ENCODE measurements at regions not wholly inside any gene's neighbourhood (a gene's known extent, or its start where the extent isn't known, plus 50 kb on each side); places are given as distances from the start of the nearest gene placed in this dataset.

GRCh38 chr2:118264232-118264990, 176.1 kb downstream of the INSIG2 start:
- DNase-seq = no peak

GRCh38 chr2:118257696-118258095, 169.4 kb downstream of the INSIG2 start:
- no peak for DNase-seq

GRCh38 chr2:118255771-118256372, 167.6 kb downstream of the INSIG2 start:
- no peak for DNase-seq

- no peak for DNase-seq
Observed at GRCh38 chr2:118255301-118255700, 167.0 kb downstream of the INSIG2 start.

GRCh38 chr2:118254116-118254515, 165.8 kb downstream of the INSIG2 start:
- DNase-seq = no peak

GRCh38 chr2:118251427-118251826, 163.2 kb downstream of the INSIG2 start:
- no peak for DNase-seq

DNA sequence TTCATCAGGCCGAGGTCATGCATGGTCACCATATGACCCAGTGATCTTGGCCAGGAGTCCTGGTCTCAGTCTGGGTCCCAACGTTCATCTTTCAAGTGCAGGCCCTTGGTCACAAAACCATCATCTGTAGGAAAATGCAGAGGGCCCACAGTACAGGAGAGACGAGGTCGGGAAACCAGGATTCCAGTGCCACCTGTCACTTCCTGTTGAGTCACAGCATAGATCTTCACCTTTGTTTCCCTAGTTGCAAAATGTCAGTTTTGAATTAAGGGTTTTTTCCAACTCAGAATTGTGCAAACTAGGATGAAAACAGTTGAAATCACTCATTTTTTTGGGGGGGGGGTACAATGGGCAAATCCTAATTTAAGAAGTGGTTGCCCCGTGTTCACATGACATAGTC, 162.2 kb downstream of the INSIG2 start:
- no peak for DNase-seq

DNA sequence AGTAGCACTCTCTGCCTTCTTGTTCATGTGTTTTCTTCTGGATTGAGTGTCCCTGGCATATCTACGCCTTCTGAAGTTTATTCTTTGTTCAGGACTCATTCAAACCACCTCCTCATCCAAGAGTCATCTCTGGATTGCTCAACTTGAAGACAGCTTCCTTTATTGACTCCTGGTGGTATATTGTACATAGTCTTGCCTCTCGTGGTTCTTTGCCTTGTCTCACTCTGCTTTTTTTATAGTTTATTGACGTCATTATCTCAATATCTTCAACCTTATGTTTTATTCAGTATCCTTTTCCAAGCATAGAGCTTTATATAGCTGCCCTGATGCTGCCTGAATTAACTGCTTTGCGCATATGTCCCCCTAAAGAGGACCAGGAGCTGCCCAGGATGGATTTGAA, 161.7 kb downstream of the INSIG2 start:
- no peak for DNase-seq

DNA sequence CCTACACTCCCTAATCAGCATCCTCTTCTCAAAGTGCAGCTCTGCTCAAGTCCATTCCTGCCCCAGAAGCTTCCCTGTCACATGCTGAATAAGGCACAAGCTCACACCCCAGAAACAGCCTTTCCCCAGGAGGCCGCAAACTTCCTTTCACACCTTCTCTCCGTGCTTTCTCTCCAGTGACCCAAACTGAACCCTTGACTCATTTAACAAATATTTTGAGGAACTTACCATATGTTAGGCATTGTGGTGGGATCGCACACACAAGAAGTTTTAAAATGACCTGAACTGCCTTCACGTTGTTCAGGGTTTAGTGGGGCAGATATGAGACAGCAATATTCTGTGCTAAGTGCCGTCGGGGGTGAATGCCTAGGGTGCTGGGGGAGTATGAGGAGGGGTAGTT, 161.3 kb downstream of the INSIG2 start:
- peak; percentile 4 for DNase-seq

DNA sequence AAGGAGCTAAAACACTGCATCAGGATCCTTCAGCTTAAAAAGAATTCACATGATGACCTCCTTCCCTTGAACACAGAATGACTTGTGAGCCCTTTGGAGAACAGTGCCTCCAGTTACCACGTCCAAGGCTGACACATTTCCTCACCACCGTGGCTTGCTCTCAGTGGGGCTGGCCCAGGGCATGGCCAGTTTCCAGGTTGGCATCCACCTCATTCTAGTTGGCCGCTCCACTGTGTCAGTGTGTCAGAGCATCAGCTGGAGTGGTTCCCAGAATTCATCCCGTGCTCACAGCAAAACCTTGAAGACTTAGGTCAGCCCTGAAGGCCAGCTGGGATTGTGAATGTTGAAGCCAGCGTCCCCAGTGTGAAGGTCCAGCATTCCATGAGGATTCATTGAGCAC, 158.5 kb downstream of the INSIG2 start:
- no peak for DNase-seq

- DNase-seq = no peak
Observed at GRCh38 chr2:118246079-118246478, 157.8 kb downstream of the INSIG2 start.

GRCh38 chr2:118244686-118245085, 156.4 kb downstream of the INSIG2 start:
- DNase-seq = no peak

DNA sequence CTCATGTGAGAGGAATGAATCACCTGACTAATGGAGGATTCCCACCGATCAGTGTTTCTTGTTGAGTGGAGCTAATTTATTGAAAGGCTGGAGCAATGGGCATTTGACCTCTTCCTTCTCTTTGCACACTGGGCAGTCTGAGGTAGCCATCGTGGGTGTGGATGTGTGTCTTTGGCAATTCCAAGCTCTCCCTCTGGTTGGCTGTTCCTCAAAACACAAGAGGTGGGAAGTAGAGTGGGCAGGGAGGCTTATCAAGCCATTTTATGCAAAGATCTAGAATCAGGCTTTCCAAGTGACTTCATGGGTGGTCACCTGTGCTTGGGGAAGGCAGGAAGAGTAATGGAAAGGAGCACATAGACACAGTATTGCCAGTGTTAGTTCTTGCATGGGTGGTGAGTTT, 154.8 kb downstream of the INSIG2 start:
- no peak for DNase-seq

DNA sequence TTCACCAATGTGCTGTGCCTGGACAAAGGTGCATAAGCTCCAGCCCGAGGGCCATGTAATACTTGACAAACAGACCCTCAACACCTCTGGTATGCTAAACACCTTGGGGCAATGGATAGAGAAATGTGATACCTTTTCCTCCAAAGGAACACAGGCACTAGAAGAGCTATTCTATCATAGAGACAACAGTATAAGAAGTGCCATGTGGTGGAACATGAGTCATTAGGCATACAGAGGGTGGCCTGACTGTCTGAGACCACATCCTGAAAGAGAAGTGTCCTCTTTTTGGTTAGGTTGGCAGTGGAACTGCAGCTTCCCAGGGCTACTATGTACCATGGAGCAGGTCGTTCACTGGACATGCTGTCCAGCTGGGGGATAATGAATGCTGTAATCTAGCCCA, 153.9 kb downstream of the INSIG2 start:
- no peak for DNase-seq

DNA sequence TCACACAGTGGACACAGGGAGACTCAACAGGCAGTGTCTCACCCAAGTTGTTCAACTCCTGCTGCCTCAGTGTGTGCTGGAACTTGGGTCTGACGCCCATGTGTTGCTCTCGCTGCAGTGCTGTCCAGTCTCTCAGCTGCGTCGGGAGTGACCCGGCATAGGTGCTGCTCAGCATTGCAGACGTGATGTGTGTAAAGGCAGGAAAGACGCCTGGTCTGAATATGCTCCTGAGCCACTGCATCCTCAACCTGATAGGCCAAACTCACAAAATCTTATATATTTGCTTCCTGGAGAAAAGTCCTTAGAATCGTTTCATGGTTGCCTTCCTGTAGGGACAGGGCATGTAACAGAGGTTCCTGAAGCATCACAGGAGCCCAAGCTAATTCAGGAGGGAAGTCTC, 152.9 kb downstream of the INSIG2 start:
- DNase-seq = no peak

DNA sequence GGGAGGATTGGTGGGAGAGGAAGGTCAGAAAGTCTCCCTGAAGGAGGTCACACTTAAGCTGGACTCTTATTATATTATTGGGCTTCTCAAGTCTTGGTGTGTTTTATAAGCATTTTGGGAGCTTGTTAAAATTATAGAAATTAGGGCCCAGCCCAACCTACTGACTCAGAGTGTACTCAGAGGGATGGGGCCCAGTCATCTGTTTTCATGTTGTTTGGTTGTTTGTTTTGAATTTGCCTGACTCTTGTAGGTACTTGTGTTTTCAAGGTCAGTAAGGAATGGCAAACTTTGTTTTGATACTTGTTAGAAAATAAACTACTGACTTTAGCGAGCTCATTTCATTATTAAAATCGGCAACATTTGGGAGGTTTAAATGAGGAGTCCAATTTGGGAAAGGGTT, 152.0 kb downstream of the INSIG2 start:
- DNase-seq = no peak

- no peak for DNase-seq
Observed at GRCh38 chr2:118239284-118239683, 151.0 kb downstream of the INSIG2 start.

DNA sequence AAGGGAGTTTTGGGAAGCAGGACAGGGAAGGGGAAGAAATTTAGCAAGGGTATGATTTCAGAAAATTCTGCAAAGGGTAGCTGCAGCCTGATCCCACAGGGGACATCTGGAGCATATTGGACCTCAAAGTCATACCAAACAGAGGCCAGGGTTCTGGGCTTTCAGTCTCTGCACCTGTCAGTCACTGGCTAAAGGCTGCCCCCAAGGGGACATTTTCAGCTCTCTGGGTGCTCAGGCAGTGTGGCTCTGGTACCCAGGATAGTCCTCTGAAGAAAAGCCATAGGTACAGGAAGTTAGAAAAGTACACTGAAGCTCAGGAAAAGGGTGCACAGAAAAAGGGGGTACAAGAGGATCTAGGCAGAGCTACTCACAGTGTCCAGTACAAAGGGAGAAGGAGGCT, 149.2 kb downstream of the INSIG2 start:
- no peak for DNase-seq

DNA sequence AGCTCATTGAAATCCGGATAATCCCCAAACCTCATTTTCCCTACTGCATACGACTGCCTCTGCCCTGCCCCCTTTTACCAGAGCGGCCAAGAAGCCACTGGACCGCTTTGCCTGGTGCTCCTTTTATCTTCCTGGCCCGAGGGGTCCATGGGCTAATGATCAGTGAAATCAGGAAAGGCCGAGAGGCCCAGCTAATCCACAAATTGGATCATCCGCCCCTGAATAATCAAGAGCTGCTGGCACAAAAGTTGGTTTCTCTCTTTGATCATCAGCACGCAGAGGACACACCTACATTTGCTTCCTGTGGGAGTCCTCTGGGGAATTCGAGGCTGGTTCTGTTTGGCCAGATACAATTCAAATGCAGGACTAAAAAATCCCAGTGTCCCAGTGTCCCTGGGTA, 144.5 kb downstream of the INSIG2 start:
- DNase-seq = no peak

DNA sequence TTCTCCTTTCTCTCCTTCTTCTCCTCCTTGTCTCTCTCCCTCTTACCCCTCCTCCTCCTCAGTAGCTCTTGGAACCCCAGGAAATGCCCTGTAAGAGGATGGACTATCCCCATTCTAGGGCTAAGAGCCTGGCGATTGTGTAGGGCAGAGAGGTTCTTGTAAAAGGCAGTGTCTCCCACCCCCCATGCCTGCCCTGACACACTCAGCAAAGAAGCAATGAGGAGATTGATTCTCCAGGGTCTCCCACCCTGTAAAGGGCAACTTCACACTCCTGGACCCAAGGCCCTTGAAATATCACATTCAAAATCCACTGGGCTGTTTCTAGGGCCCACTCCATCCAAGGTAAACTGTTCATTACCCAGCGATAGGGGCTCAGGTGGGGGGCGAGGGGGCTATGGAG, 144.1 kb downstream of the INSIG2 start:
- no peak for DNase-seq

DNA sequence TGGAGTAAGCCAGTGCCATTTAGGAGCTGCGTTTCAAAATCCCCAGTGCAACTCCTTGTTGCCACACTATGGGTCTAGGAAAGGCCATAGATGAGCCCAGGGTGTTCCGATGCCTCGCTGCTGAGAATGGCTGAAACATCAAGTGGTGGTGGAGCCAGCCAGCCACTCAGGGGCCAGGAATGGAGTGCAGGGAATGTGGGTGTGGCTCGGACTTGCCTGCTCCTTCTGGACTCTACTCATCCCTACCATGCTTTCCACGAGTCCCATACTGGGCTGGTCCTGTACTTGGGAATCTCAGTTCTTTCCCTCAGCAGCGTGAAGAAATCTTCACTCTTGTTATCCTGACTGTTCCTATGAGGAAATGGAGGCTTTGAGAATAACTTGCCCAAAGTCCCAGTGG, 143.5 kb downstream of the INSIG2 start:
- DNase-seq = no peak

DNA sequence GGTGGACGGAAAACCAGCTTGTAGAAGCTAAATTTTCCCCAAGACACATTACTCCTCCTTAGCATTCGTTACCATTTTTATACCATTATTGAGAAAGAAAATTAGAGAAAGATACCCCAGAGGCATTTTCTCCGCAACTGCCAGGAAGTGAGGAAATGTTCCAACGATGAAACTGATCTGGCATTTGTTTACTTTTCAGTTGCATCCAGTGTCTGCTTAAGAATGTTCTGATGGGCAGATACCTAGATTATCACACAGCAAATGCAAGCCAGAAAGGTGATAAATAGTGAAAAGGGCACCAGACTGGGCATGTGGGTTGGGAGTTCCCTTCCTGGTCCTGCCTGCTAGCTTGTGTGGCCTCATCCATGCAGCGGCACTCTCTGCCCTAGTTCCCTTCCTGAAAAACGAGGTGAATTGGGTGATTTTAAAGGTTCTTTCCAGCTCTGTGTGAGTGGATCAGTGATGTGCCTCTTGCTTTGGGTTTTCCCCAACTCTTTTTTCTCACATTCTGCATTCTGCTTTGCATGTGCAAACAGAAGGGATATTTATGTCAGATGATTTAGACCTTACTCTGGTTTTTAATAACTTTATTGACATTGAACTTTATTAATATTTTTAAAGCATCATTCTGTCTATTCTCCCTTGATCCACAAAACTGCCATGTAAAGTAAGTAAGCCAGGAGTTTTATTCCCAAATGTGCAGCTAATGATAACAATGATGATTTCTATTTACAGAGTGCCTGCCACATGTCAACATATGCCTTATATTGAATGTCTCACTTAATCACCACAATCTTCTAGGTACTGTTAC, 139.6 kb downstream of the INSIG2 start:
- no peak for DNase-seq

DNA sequence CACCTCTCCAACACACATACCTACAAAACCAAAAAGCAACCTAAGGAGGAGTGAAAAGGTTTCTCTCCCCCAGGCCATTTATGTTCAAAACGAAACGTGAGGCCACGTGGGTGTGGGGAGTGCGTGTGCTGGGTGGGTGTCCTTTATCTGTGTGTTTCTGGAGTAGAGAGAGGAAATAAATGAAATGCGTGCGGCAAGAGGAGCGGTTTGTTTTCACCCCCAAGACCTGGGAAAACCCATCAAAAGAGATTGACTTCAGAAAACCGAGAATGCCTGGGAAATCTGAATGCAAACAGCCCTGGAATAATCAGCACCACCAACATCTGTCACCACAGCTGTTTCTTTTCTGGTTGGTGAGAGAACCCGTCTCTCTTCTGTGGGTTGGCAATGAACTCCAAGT, 137.4 kb downstream of the INSIG2 start:
- no peak for DNase-seq

DNA sequence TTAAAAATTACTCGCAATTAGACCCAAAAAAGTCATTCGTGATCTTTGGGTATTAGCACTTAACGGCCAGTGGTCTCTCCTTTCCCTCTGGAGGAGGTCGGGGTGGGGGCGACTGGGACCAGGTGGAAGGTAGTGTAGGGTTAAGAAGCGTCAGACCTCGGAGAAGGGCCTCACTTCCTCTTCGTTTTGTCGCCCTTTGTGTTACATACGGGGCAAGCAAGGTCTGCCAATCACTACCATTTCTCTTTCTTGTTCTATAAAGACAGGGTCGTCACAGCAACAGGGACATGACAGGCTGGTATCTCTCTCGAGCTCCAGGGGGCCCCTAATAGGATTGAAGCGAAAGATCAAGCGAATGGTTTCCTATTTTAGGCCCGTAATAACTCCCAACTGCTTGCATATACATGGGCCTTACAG, 136.6 kb downstream of the INSIG2 start:
- no peak for DNase-seq

Data from activated CD4-positive, alpha-beta T cell treated with anti-CD3 and anti-CD28 coated beads, Interleukin-2, amount 50 U/mL, for 16 hours (primary cell).